HG03196 (cell line): ENCODE measurements at regions not wholly inside any gene's neighbourhood (a gene's known extent, or its start where the extent isn't known, plus 50 kb on each side); places are given as distances from the start of the nearest gene placed in this dataset.

ENCODE experiments used
- ATAC-seq: cut with Tn5 transposase; IDR thresholded peaks from one replicate; pipeline ENCODE4 v1.9.1; 2021; ENCODE audit not compliant: unreplicated experiment

GRCh38 chr21:35417762-35418161 is 368.7 kb upstream of the RUNX1 start:
- no peak for ATAC-seq

GRCh38 chr21:35416866-35417489 is 367.9 kb upstream of the RUNX1 start:
- ATAC-seq: no peak

- ATAC-seq: no peak
These were observed 365.5 kb upstream of the RUNX1 start for GRCh38 chr21:35414507-35415139.

DNA sequence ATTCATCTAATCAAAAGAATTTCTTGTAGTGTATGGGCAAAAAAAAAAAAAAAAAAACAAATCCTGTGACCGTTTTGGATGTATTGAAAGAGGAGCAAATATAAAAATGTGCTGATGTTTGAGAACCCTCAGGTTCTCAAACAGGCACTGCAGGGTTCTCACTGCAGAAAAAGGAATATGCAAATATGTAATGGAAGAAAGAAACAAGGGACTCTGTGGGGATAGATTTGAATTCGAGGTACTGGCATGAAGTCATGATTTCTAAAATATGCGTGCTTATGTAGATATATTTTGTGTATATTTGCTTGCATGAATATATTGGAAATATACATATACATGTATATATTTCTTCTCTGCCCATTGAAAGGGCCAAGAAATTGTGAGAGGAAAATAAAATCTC is 365.0 kb upstream of the RUNX1 start:
- no peak for ATAC-seq

DNA sequence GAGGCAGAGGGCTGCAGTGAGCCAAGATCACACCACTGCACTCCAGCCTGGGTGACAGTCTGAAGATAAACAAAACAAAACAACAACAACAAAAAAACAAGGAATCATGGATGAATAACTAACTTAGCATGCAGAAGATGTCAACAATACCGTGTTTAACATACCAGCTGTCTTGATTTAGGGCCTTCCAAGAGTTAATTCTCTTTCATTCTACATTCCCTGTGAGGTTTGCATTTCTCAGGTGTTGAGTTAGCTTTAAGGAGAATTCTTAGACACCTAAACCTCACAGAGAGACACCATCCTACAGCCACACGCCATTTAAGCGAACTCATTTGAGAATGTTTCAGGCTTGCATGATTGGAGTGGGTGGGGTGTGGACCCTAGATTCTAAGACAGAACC is 363.1 kb upstream of the RUNX1 start:
- no peak for ATAC-seq

DNA sequence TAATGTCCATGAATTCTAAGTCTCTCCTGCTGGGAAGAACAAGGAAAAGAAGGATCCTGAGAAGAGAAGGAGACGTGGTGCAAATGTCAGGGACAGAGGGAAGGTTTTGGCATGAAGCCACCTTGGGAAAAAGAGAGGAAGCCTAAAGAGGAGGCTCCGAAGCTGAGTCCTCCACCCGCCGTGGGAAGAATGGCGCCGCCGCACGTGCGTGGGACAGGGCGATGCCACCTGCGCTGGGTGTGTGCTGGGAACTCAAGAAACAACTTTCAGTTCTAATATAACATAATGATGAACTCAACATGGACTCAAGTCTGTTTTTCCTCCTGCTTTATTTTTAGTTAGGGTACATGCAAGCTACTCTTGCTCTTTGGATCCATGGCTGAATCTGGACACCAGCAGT is 362.3 kb upstream of the RUNX1 start:
- no peak for ATAC-seq

DNA sequence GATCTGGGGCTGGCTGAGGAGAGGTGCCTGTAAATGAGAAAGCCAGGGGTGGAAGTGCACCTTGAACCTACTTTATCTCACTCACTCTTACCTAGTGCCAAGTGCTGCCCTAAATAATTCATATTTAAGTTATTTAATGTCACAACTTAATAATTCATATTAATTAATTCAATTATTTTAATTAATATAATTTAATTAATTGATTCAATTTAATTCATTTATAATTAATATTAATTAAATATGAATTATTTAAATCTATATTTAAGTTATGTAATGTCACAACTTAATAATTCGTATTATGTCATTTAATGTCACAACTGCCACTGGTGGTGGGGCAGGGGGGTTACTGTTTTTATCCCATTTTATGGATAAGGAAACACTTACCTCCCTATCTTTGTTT is 361.6 kb upstream of the RUNX1 start:
- ATAC-seq: no peak

DNA sequence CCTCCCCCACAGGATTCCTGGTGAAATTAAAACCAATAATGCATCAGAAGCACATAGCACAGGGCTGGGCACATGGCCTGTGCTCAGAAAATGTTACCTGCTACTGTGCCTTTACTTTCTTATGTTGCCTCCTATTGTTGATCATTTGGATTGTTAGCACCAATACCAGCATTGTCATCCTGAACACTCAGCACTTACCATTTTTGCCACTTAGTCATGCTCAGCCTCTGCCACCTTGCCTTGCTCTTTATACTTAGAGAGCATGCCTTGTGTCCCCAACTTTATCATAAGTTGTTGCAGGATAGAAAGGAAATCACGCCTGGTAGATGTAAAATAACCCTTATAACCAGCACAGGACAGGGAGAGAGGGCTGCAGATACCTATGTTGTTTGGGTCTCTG is 361.0 kb upstream of the RUNX1 start:
- ATAC-seq: no peak

- no peak for ATAC-seq
These were observed 359.3 kb upstream of the RUNX1 start for GRCh38 chr21:35408401-35408800.

DNA sequence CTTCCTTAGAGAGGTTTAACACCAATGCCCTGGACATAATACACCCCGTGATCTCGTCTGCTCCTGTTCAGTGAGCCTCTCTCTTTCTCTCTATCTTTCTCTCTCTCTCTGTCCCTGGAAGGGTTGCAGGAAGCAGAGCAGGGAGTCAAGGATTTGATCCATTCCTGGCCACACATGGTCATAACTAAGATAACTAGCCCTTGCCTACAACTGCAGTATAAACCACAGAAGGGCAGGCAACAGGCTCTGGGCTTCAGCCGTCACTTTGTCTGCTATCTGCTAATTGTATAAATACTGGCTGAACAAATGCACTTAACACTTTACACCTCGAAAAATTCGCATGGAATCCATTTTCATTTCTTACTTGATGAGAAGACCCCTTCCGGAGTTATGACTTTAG is 357.5 kb upstream of the RUNX1 start:
- no peak for ATAC-seq

DNA sequence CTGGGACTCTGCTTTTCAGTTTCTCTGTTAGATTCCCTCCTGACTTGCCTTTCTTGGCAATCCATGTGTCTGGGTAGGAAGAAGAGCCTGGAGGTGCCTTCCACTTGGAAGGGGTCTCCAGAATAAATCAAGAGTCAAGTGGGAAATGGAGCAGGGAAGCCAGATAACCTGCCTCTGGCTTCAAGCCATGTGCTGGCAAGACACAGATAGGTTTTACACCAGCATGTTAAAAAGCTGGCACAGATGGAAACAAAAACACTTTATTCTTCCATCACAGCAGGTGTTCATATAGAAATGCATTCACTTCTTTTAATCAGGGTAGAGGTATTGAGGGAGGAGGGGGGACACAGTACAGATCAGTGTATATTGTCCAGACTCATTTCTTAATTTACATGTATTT is 356.9 kb upstream of the RUNX1 start:
- no peak for ATAC-seq

DNA sequence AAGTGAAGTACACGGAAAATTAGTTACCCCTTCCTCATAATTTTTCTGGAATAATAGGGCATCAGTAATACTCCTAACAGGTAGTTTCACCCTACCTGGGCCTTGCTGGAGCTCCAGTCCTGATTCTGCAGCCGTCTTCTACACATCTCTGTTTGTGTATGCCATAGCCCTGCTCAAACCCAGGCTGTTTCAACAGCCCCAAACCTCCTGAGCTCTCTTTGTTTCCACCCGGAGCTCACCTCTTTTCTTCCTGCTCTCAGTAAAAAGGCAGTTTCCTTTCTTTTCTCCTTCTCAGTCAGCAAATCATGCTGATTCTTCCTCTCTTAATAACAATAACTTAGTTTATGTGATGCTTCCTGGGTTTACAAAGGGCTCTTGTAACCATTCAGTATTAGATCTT is 355.1 kb upstream of the RUNX1 start:
- no peak for ATAC-seq

DNA sequence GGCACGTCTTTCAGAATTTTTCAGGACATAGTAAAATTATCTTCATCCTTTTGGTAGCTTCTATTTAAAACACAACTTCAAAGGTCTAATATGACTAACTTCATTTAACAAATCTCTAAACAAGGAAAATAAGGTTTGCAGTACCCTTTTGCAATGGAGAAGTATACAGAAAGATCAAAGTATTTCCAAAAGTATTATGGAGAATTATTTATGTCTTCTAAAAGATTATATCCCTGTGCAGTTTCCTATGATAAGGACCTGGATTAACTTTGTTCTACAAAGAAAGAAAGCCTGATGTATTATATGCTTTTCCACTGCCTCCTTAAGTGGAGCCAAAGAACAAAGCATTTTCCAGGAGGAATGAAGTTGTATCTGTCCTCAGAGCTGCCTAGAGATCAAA is 353.0 kb upstream of the RUNX1 start:
- no peak for ATAC-seq

- no peak for ATAC-seq
These were observed 352.4 kb upstream of the RUNX1 start for GRCh38 chr21:35401476-35401875.

DNA sequence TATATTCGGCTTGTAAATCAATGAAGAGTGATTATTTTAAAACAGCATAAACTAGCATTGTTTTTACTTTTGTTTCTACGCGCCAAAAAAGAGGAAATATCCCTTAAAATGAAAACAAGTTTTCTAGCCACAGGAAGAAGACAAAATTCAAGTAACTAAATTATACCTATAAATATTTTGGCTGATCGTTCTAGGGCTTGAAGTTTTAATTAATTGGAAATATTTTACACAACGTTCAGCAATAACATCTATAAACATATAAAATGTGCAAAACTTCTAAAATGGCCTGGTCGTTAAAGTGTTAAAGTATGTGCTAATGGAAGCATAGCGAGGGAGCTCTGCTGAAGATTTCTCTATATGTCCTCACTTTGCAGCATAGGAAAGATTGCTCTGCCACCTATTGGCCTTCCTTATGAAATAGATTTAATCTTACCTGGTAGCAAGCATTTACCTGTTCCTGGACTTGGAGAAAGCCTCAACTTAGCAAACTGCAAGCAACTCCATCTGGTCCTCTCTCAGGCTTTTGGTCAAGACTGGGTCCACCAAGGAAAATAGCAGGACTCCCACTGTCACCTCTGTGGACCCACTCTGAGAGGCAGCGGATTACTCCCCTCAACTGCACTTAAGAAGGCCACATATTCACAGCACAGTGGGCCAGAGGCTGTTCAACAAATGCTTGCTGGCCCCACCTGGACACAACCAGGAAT is 351.3 kb upstream of the RUNX1 start:
- ATAC-seq: no peak

DNA sequence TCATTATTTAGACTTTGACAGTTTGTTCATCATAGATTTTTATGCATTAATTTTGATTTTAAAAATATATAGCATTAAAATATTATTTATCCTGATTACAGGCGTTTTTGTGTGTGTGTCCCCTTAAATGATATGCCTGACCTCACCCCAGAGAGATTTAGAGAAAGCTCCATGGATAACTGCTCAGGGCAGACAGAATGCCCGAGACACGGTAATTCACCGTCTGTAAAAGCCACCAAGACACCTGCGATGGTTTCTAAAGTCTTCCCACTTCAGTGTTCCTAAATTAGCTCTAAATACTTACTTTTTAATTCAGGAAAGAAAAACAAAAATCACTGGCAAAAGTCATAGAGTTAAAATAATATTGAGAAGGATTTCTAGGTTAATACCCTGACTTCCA is 350.6 kb upstream of the RUNX1 start:
- no peak for ATAC-seq

DNA sequence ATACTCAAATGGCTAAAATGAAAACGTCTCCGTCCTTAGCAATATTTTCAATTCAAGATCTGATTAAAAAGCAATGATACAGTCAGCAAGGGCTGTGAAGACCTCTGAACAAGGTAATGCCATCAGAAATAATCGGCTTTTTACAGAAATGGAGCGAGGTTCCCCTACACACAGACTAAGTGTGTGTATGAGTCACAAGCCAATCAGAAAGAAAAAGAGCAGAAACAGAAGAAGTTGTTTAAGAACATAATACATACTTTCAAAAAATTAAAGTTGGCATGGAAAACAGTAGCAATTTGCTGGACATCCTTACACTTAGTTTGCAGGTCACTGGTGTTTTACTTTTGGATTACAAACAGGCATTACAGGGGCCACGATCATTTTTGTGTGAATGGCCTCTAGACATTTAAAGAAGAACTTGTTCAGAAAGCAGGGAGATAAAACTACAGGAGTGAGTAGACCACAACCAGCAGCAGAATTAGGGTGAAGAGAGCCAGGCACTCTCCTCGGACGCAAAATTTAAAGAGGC is 350.0 kb upstream of the RUNX1 start:
- ATAC-seq: no peak

- ATAC-seq: no peak
These were observed 349.4 kb upstream of the RUNX1 start for GRCh38 chr21:35398346-35398982.

DNA sequence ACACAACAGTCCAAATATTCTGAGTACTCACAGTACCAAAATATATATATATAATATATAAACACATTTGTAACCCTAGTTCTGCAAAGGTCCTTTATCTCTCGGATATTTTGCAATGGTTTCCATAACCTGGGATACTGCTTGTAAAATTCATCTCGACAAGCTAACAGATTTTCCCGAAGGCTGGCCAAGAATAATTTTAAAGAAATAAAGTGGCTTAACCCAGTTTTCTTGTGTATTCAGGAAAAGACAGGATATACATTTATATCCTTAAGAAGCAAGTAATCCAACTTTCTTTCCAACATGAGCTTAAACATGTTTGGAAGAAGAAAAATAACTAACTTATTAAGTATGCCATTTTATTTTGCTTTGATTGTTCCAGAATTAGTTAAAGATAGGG is 348.7 kb upstream of the RUNX1 start:
- no peak for ATAC-seq

- no peak for ATAC-seq
These were observed 347.6 kb upstream of the RUNX1 start for GRCh38 chr21:35396655-35397054.

DNA sequence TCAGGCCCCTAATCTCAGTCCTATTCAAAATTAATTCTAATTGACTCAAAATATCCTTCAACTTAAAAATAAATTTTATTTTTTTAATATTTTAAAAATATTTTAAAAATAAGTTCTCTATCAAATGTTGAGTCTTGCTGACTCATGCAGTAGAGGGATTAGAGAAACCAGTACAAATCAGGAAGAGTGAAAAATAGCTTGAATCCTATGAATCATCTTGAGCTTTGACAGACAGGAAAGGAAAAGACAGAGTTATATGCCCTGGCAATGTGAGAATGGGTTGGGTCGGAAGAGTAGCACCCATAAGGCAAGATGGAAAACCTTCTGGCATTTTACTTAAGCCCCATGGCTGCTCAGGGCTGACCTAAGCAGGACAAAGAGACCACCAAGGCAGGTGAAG is 346.6 kb upstream of the RUNX1 start:
- ATAC-seq: no peak
